ENCODE measurements at regions not wholly inside any gene's neighbourhood (a gene's known extent, or its start where the extent isn't known, plus 50 kb on each side); places are given as distances from the start of the nearest gene placed in this dataset.
"Not testable (repeated sequence)": the region's sequence is repeated elsewhere in the genome, so short reads cannot be mapped to it uniquely, and the experiment has no call there.

DNA sequence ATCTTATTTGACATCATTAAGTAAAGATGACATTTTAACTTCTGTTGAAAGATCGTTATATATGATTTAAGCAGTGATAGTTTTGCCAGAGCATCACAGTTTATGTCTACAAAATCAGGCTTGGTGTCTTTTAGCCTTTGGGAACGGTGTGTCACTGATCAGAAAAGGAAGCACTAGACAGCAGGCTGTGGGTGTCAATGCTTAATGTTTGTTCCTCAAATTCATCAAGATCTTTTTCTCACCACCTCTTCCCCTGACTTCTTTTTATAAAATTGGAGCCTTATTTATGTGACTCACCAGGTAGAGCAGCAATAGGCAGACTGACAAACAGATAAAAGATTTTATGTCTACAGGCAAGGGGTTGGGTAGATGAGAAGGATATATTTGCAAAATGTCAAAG, 1558.5 kb downstream of the EFNB2 start:
- in situ Hi-C loops (cut with HindIII; ENCODE audit: low sequenced_read_pairs): no loop called here

DNA sequence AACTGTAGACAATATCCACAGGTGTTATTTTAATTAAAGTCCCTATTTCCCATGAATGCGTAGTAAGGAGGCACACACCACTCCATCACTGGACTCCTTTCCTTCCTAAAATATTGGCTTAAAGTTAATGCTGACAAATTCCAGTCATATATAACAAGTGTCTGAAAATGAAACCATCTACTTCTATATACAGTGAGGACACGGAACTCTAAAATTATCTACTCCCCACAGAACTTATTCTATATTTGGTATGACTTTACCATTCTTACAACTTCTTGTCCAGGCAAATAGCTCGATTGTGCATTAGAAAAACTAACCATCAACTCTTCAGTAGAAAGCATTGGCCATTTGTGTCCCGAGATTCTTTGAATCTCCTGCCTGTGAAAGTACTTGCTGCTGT, 1560.2 kb downstream of the EFNB2 start:
- in situ Hi-C loops (cut with HindIII; ENCODE audit: low sequenced_read_pairs): no loop called here

DNA sequence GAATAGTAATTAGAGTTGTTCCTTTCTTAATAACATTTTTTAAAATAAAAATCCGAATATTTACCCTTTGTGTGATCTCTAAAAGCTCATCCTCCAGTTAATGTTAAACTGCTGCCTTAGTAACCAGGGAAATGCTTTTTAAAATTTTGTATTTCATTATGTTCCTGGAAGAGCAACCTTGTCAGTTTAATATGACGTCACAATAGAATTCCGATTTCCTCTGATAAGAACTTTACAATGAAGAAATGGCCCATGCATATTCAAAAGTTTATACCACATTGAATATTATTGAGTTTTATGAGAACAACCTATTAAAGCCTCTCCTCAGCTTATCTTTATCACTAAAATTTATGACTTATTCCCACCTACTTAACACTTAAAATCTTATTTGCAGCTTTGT, 1566.6 kb downstream of the EFNB2 start:
- in situ Hi-C loops (cut with HindIII; ENCODE audit: low sequenced_read_pairs): no loop called here

DNA sequence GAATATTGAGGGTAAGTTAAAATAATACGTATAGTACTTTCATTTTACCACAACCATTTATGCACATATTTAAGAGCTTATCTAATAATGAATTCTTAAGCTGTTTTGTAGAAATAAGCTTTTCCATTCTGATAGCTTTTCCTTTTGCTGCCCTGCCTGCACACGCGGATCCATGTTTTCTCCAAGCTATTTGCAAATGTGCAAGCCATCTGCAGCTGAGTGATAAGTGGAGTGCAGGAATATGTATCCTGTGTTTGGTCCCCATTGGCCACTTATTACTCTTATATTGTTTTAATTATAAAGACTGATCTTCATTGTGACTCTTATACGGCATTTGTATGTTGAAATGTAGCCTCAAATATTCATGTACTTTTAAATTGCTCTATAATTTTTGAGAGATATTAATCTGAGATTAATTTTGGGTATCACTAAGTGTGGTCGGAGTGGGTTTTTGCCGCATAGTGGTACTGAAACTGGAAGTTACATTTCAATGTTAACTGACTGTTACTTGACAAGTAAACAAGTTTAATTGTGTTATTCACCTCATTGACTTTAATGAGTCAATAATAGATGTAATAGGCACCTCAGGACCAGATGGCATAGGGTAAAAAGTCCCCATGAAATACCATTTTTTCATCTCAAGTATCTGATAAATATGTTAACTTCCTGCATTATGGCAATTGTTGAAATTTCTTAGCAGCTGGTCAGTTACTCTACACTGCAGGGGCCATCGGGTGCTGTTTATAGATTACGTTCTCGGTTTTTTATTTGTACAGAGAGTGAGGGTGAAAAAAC, 1567.4 kb downstream of the EFNB2 start:
- in situ Hi-C loops (cut with HindIII; ENCODE audit: low sequenced_read_pairs): no loop called here

DNA sequence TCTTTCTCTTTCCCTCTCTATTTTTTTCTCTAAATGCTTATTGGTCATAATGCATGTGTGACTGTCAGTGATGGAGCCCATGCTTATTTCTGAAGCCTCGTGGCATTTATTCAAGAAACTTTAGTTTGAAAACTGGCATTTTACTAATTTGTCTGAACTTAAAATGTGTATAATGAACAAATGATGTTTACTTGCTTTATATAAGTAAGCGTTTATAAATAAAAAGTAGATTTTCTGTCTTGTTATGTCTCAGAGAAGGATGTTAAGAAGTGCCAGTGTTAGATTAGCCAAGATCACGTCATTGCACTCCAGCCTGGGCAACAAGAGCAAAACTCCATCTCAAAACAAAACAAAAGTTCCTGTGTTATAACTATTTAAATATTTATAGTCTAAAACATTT, 1568.1 kb downstream of the EFNB2 start:
- in situ Hi-C loops (cut with HindIII; ENCODE audit: low sequenced_read_pairs): no loop called here

DNA sequence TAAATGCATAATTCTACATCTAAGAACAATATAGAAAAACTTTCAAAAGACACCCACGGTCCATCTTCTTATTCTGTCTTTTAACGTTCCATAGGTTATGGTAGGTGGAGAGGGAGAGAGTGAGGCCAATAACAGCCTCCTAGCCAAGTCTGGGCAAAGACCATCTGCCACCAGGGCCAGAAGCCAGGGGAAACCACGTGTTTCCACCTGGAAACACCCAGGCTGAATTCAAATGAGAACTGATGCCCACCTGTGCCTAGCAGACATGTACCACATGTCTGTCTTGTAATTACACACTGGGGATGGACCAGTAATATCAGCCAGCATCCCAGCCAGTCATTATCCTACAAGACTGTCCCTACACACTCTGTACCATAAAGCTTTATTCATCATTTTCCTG, 1573.1 kb downstream of the EFNB2 start:
- in situ Hi-C loops (cut with HindIII; ENCODE audit: low sequenced_read_pairs): no loop called here

DNA sequence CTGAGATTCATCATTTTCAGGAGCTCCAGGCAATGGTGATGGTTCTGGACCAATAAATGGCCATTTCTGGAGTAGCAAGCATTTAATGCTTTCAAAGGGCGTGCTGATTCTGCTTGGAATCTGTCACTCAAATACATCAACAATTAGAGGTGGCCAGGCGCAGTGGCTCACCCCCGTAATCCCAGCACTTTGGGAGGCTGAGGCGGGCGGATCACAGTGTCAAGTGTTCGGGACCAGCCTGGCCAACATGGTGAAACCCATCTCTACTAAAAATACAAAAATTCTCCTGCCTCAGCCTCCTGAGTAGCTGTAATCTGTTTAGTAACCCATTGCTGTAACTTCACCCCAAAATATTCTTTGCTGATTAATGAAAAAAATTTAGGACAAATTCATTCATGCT, 1574.2 kb downstream of the EFNB2 start:
- in situ Hi-C loops (cut with HindIII; ENCODE audit: low sequenced_read_pairs): no loop called here

DNA sequence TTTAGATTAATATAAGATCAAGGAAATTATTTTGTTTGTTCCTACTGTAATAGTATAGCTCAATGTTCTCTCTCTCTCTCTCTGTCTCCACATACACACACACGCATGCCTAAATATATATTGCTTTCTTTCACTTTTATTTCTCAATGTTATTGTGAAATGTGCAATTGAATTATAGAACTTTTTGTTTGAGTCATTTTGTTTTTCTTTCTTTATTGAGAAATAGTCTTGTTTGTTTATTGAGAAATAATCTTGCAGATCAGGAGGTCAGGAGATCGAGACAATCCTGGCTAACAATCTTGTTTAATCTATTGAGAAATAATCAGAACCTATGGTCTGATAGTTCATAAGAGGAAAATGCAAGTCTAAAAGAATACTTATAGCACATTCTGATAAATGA, 1581.3 kb downstream of the EFNB2 start:
- in situ Hi-C loops (cut with HindIII; ENCODE audit: low sequenced_read_pairs): no loop called here

DNA sequence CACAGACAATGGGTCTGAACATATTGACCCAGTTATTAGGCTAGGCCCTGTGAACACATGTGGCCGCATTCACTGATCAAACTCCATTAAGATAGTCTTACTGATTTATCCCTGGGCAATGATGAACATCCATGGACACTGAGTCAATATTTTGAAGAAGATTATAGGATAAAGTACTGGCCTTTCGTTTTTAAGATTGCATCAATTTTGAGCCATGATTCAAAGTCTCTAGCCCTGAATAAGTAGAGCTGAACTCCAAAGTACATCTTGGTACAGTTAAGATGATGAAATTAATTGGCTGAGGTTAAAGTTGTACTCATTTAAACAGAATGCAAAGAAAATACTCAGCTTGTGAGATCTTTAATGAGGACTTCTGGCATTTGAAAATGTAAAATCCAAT, 1581.9 kb downstream of the EFNB2 start:
- in situ Hi-C loops (cut with HindIII; ENCODE audit: low sequenced_read_pairs): no loop called here

DNA sequence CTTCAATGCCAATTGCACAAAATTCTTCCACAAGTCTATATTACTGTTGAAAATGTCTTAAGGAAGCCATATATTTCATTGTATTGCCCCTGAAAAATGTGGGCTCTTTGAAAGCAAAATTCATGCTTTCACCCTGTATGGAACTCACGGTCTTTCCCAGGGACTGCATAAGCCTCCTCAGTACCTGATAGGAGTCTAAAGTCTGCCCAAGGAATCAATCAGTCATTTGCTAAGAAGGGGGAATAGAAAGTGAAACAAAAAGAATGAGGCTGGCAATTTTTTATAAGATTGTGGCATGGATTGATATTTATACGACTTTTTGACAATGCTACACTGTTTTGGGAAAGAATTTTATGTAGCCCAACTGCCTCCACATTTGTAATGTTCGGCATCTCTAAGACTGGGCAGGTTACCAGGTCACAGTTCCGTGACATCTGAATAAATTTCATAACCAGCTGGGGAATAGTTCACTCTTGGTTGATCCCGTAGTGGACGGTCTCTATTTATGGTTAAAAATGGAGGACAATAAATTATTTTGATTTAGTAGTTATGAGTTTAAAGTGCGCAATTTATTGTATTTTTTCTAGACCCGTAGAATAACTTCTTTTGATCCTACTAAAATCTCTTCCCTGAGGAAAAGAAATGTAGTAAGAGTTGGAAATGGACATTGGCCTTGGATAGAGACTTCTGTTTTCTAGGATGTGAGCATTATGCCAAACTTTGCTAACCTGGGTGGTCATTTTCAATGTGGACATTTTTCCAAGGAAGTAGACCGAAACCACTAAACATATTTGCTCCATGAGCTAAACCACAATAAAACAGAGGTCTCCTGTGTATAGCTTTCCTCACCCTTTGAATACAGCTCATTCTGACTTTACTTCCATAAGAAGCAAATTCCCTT, 1585.4 kb downstream of the EFNB2 start:
- in situ Hi-C loops (cut with HindIII; ENCODE audit: low sequenced_read_pairs): no loop called here

DNA sequence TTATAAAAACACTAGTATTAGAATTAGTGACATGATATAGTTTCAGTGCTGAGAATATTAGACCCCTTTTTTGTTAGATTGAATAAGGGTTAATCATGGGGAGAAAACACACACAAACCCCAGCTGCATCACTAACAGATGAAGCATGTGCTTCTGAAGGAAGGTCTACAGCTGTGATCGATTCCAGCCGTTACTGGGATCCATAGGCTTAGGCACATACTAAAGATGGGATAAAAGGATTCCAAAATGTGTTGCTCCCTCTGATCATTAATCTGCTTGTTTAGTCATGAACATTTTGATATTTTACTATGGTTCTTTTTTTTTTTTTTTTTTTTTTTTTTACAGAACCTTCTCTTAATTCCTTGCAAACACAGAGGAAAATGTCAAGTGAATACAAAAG, 1591.3 kb downstream of the EFNB2 start:
- in situ Hi-C loops (cut with HindIII; ENCODE audit: low sequenced_read_pairs): no loop called here

DNA sequence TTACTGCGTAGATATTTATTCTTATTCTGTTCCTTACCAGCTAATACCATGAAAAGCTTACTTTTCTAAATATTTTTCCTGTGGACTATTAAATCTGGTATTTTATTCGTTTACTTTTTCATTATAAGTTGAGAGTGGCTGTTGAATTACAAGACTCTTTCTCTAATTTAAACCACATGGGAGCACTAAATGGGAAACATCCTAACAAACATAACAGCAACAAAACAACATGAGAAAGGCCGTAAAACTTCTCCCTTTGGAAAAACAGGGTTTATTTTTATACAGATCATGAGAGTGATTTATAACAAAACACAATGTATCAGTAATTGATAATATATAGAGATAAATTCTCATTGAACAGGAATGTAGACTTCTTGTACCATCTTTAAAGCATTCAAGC, 1592.1 kb downstream of the EFNB2 start:
- in situ Hi-C loops (cut with HindIII; ENCODE audit: low sequenced_read_pairs): no loop called here

DNA sequence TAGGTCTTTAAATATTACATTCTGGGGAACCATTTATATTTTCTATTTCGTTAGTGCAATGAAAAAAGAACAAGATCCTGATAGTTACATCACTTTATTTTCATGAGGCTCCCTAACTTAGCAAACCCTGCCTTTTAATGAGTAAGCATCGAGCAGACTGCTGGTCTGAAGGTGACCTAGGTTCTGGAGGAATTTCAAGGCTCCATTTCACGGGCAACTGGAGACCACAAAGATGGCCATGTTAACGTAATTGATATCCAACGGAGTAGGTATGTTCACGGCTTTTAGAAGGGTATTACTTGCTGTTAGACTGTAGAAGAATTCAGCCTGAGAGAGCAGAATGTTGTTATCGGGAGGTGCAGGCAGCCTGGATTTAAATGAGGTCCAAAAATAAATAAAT, 1597.6 kb downstream of the EFNB2 start:
- in situ Hi-C loops (cut with HindIII; ENCODE audit: low sequenced_read_pairs): no loop called here

DNA sequence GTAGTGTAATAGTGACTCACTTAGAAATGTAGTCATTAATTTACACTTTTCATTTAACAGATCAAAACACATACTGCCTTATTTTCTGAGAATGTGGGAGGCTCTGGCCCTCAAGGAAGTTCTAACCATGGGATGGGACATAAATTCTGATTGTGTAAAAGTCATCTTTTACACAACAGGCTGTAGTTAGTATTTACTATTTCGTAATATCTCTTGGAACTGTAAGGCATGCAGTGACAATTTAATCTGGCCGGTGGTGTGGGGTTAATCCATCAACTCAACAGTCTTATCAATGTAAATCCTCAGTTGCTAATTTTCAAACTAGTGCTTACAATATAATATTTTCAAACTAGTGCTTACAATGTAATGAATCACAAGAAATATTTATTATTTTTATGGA, 1599.2 kb downstream of the EFNB2 start:
- in situ Hi-C loops (cut with HindIII; ENCODE audit: low sequenced_read_pairs): no loop called here

DNA sequence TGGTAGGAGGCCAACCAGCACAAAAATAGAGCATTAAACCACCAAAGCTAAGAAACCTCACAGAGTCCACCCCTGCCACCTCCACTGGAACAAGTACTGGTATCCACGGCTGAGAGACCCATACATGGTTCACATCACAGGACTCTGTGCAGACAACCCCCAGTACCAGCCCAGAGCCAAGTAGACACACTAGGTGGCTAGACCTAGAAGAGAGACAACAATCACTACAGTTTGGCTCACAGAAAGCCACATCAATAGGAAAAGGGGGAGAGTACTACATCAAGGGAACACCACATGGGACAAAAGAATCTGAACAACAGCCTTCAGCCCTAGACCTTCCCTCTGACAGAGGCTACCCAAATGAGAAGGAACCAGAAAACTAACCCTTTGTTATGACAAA, 1614.9 kb downstream of the EFNB2 start:
- in situ Hi-C loops (cut with HindIII; ENCODE audit: low sequenced_read_pairs): not testable (repeated sequence)

DNA sequence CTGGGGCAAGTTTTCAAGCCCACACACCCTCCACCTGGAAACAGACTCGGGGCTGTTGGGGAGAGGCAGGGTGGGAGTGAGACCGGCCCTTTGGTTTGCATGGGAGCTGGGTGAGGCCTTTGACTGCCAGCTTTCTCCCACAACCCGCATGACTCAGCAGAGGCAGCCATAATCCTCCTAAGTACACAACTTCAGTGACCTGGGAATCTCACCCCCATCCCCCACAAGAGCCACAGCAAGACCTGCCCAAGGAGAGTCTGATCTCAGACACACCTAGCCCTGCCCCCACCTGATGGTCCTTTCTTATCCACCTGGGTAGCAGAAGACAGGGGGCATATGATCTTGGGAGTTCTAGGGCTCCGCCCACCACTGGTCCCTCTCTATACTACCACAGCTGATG, 1615.4 kb downstream of the EFNB2 start:
- in situ Hi-C loops (cut with HindIII; ENCODE audit: low sequenced_read_pairs): no loop called here

DNA sequence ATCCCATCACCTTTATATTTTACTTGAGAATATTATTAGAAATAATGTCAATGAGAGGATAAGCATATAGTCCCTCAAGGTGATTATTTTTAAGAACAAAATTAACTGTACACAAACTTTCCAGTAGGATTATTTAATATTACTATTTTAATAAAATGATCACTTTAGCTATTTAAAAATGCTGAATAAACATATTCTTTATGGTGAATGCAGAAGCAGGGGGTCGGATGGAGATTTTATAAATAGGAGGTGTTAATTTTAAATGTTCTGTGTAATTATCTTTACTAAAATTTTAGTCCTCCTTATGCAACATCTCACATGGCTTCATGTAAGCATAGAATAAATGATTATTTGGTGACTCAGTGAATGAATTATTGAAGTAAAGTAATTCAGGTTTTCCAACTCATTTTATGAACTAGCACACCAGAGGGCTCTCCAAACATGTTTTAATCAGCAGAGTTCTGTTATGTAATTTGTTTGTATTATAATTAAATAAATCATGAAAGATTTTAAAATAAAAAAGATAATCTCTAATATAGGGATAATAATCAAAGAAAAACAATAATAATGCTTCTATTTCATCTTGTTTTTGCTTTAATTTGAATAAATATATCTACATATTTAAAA, 1635.2 kb downstream of the EFNB2 start:
- in situ Hi-C loops (cut with HindIII; ENCODE audit: low sequenced_read_pairs): no loop called here

DNA sequence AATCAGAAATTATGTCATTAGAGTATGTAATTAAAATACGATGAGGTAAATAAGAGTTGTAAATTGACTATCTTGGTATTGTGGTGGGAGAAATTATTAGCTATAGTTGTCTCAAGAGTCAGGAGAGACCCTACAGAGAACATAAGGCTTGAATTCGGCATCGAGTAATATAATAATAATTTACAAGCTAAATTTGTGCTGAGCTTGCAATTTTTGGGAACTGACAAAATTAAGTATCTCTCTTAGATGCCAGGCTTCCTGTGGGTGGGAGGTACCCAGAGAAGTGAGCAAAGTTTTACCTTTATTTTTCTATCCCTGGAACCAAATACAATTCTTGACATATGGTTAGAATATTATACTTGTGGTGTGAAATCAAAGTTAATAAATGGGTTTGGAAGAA, 1637.0 kb downstream of the EFNB2 start:
- in situ Hi-C loops (cut with HindIII; ENCODE audit: low sequenced_read_pairs): no loop called here

DNA sequence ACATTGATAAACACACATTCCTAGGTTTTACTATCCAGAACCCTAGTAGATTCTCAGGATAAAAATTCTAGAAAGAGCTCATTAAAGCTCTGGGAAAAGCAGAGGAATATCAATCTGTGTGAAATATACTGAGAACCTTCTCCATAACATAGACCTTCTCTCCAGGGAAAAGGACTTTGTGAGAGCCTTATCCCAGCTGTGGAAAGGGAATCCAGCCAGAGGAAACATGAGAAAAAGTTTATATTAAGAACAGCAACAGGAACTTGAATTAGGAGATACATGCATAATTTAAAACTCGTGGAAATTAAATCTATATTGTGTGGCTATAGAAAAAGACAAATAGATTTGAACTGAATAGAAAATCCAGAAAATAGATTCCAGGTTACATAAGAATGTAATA, 1639.9 kb downstream of the EFNB2 start:
- in situ Hi-C loops (cut with HindIII; ENCODE audit: low sequenced_read_pairs): no loop called here

DNA sequence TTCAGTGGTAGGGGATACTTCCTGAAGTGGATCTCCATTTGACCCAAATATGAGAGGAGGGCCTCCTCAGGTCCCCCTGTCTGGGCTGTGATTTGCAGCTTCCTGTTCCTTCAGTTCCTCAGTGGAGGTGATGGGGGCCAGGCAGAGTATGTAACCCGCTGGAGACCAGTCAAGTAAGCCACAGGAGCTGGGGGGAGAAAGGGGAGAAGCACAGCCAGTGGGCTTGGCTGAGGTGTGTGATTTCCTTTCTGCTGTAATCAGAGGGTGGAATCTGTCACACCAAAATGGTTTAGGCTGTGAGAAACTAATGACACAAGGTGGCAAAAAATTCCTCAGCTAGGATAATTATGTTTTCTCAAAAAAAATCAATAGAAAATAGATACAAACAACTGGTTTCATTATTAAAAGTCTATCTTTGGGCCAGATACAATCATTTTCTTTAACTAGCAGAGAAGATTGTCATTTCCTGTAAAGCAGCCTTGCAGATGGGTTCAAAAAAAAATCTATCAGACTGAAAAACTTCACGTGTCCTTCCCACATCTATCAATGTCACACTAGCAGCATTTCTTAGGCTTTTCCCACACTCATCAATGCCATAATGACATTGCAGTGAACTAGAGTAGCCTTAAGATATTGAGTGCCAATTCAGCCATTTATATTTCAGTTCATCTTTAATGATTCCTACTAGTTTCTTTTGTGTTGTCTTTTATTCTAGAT, 1660.3 kb downstream of the EFNB2 start:
- in situ Hi-C loops (cut with HindIII; ENCODE audit: low sequenced_read_pairs): no loop called here

DNA sequence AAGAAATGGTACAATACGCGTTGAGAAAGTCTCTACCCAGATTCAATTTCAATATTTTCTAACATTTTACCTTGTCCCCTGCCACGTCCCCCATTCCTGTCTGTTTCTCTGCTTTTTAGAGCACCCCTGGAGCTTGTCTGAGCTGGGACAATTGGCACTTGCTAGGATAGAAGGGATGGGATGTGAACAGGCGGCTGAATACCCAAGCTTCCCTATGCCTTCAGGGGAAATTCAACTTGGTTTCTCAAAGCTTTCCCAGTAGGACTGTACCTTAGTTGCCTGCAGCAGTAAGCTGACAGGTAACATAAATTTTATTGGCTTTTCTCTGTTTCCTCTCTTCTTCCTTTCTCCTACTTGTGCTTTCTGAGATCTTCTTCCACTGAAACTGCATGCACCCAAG, 1663.3 kb downstream of the EFNB2 start:
- in situ Hi-C loops (cut with HindIII; ENCODE audit: low sequenced_read_pairs): no loop called here

Measured in DLD1 (cell line).